Mesothelial cell of epicardium (in vitro differentiated cells): ENCODE measurements at regions not wholly inside any gene's neighbourhood (a gene's known extent, or its start where the extent isn't known, plus 50 kb on each side); places are given as distances from the start of the nearest gene placed in this dataset.

Experiments used
- DNase-seq, 2 experiments: peaks; one replicate each; pipeline ENCODE4 v3.0.0; 2021; ENCODE audit warnings: low spot score in 2 of 2; ENCODE audit not compliant: unreplicated experiment in 2 of 2
- H3K27ac Mint-ChIP-seq: 2 replicates; pipeline ENCODE4 v1.8.0; 2021; ENCODE audit warnings: mixed read lengths
- H3K27me3 Mint-ChIP-seq: 2 replicates; pipeline ENCODE4 v1.8.0; 2021; ENCODE audit warnings: low read depth, mixed read lengths
- H3K36me3 Mint-ChIP-seq: 2 replicates; pipeline ENCODE4 v1.8.0; 2021; ENCODE audit warnings: mixed read lengths
- H3K4me1 Mint-ChIP-seq: 2 replicates; pipeline ENCODE4 v1.8.0; 2021; ENCODE audit warnings: mixed read lengths
- H3K4me3 Mint-ChIP-seq: 2 replicates; pipeline ENCODE4 v1.8.0; 2021; ENCODE audit warnings: mild to moderate bottlenecking, moderate library complexity, mixed read lengths
- H3K9me3 Mint-ChIP-seq: 2 replicates; pipeline ENCODE4 v1.8.0; 2021; ENCODE audit warnings: mixed read lengths
- CTCF ChIP-seq: fragments of 200-600 bp; sonication (generic); IDR thresholded peaks from one replicate; pipeline ENCODE4 v1.5.0; 2021; ENCODE audit warnings: antibody characterized with exemption; ENCODE audit not compliant: unreplicated experiment

- H3K4me3 Mint-ChIP-seq: no peak overlapping the region
- H3K27ac Mint-ChIP-seq: no peak overlapping the region
These were observed 396.1 kb downstream of the VGLL3 start for GRCh38 chr3:86594838-86595237.

GRCh38 chr3:86578071-86578470, 412.9 kb downstream of the VGLL3 start:
- TF ChIP-seq CTCF: no peak
- Mint-ChIP-seq H3K4me1 (no peaks in the 10 kb centered on the region), H3K9me3 (peaks cover 44% of the 10 kb centered on the region), H3K4me3 (no peak overlapping the region), H3K27me3 (no peaks in the 10 kb centered on the region), H3K27ac (no peak overlapping the region), H3K36me3 (no peaks in the 10 kb centered on the region)
- DNase-seq: no peak

More at GRCh38 chr3:86594838-86595237, 396.1 kb downstream of the VGLL3 start:
- DNase-seq: no peak
- Mint-ChIP-seq H3K27me3 (no peaks in the 10 kb centered on the region), H3K9me3 (peaks cover 3% of the 10 kb centered on the region), H3K4me1 (no peaks in the 10 kb centered on the region), H3K36me3 (no peaks in the 10 kb centered on the region)
- no peak for TF ChIP-seq CTCF

- no peak overlapping the region for H3K4me3 Mint-ChIP-seq
- no peak for DNase-seq
- peaks cover 20% of the 10 kb centered on the region for H3K4me1 Mint-ChIP-seq
- peak; percentile 93 for TF ChIP-seq CTCF
- H3K27me3 Mint-ChIP-seq: no peaks in the 10 kb centered on the region
- H3K9me3 Mint-ChIP-seq: peaks cover 4% of the 10 kb centered on the region
- H3K36me3 Mint-ChIP-seq: no peaks in the 10 kb centered on the region
- no peak overlapping the region for H3K27ac Mint-ChIP-seq
These were observed 427.5 kb downstream of the VGLL3 start for GRCh38 chr3:86563400-86563970.

- no peaks in the 10 kb centered on the region for H3K9me3 Mint-ChIP-seq
- no peak overlapping the region for H3K4me3 Mint-ChIP-seq
- peaks cover 21% of the 10 kb centered on the region for H3K4me1 Mint-ChIP-seq
- no peak for DNase-seq
- H3K27ac Mint-ChIP-seq: no peak overlapping the region
- no peak for TF ChIP-seq CTCF
- no peaks in the 10 kb centered on the region for H3K27me3 Mint-ChIP-seq
- H3K36me3 Mint-ChIP-seq: no peaks in the 10 kb centered on the region
These were observed 428.9 kb downstream of the VGLL3 start for GRCh38 chr3:86562090-86562489.

- H3K4me3 Mint-ChIP-seq: no peak overlapping the region
- no peaks in the 10 kb centered on the region for H3K36me3 Mint-ChIP-seq
- DNase-seq: no peak
- H3K9me3 Mint-ChIP-seq: no peaks in the 10 kb centered on the region
- no peaks in the 10 kb centered on the region for H3K27me3 Mint-ChIP-seq
- peaks cover 21% of the 10 kb centered on the region for H3K4me1 Mint-ChIP-seq
- no peak for TF ChIP-seq CTCF
- no peak overlapping the region for H3K27ac Mint-ChIP-seq
These were observed 429.7 kb downstream of the VGLL3 start for GRCh38 chr3:86561215-86561614.

- DNase-seq: no peak
- H3K4me1 Mint-ChIP-seq: peaks cover 10% of the 10 kb centered on the region
- TF ChIP-seq CTCF: no peak
- no peak overlapping the region for H3K27ac Mint-ChIP-seq
- no peaks in the 10 kb centered on the region for H3K9me3 Mint-ChIP-seq
- H3K27me3 Mint-ChIP-seq: no peaks in the 10 kb centered on the region
- H3K4me3 Mint-ChIP-seq: no peak overlapping the region
- no peaks in the 10 kb centered on the region for H3K36me3 Mint-ChIP-seq
These were observed 436.6 kb downstream of the VGLL3 start for GRCh38 chr3:86554383-86554782.
